GM19035 (cell line): ENCODE measurements at regions not wholly inside any gene's neighbourhood (a gene's known extent, or its start where the extent isn't known, plus 50 kb on each side); places are given as distances from the start of the nearest gene placed in this dataset.

Source experiments
- ATAC-seq: cut with Tn5 transposase; IDR thresholded peaks from one replicate; pipeline ENCODE4 v1.9.1; 2021; ENCODE audit not compliant: unreplicated experiment

DNA sequence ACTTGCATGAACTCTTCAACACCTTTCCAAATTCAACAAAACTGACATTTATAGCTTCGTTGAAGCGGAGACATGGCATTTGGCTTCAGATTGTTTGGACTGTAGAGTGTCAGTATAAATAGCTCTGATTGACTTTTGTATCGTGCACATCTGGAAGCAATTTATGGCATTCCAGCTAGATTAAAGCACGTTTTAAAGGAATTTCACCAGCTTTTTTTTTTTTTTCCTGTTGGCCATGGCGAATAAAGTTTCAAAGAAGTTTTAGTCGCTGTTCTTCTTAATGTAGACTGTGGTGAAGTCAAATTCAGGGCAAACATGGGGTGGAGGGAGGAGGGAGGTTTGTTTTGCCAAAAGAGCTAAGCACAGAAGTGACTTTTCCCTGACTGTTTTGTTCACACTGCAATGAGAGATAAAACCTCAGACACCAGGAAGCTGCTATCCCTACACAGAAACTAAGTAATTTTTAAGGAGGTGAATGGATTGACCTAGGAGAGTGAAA lies 391.0 kb upstream of the RARB start:
- no peak for ATAC-seq

DNA sequence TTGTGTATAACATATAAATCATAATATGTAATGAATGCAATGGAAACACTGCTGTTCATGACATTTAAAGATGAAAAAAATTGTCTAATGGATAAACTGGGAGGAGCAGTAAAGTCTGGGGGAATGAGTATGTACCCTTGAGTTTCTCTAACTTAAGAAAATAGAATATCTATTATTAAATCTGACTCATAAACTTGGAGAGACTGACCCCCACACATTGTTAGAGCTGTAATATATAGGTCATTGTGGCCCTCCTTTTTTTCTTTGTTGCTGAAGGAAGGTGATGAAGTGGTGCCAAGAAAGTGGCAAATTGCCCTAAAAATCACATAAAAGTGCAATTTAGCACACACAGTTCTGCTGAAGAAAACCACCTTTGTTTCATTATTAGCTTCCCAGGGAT lies 389.8 kb upstream of the RARB start:
- ATAC-seq = no peak

DNA sequence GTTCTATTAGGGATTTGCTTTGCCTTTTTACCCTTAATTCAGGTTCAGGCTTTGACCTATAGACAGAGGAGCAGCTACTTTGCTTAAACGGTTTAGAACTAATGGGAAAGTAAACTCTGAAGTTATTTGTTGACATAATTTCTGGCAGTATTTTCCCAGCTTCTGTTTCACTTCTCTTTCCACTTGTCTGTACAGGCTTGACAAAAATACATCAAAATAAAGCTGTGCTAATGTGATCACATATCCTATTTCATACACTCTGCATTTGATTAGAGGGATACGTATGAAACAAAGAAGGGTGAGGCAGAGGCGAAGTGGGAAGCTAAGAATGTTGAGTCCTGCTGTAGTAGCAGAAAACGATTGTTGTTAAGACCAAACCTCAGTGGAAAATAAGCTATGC lies 389.1 kb upstream of the RARB start:
- no peak for ATAC-seq

DNA sequence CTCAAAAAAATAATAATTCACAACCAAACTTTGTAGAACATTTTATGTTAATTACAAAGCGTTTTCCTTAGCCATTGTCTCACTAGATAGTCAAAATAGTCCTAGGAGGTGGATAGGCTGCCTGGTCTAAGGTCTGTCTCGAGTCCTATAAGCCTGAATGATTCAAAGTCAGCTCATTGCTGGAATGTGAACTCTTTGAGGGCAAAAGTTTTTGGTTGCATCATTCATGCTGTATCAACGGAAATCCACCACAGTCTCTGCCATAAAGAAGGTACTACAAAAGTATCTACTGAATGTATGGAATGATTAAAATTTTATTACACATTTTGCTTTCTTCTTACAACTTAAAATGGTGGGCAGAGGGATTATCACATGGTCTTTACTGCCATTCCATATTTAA lies 387.3 kb upstream of the RARB start:
- ATAC-seq = no peak

DNA sequence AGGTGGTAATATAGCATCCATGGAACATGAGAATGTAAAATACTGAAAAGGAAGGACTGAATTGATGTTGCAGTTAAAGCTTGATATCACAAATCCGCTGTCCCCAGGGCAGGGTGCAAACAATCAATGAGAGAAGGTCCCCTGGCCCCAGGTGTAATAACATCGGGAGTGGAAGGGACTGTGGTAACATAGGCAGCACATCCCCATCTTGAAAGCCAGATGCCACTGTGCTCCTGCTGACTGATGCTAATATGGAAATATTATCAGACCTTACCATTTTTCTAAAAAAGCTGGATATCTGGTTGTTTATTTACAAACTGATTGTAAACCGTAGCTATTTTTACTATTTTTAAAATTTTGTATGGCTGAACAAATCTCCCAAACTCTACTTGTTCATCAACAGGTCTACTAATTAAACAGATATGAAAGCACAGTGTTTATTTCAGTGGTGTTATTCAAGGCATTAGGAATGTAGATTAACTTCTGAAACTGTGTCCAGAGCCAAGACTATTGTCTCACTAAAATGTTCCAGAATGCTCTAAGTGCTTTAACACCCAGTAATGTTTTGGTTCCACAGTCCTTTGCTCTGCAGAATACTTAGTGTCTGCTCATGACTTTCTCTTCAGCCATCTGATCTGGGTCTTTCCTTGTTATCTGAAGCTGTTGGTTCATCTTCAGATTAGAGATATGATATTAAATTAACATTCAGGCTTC lies 386.0 kb upstream of the RARB start:
- no peak for ATAC-seq

DNA sequence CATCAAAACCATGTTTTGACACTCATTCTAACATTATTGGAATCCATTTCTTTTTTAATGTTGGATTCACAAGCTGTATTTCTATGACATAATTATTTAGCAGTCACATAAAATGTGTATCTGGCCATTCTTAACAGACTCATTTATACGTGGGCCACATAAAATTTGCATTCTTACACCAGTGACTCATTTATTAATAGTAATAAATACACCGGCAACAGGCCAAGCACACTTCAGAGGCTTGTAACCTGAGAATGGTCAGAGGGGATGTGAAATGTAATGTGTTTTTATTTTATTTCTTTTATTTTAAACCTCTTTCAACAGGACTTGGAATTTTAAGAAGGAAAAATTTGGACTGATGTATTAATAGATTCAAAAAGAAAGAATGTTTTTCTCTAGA lies 384.9 kb upstream of the RARB start:
- ATAC-seq = no peak

DNA sequence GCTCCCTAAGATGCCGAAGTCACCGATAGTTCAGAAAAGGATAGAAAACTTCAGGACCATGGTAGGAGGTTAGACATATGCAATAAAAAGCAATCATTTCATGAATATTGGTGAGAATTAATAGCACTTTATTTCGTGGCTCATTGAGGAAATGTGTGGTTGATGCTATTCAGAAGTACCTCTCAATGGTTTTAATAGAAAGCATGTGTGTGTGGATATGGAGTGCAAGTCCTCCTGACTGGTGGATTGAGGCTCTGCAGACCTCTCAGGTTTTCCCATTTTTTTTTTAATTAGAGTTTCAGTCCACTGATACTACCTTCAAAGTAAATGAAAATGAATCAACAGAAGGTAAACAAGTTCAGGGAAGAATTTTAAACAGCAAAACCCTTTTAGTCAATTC lies 384.3 kb upstream of the RARB start:
- ATAC-seq = no peak

DNA sequence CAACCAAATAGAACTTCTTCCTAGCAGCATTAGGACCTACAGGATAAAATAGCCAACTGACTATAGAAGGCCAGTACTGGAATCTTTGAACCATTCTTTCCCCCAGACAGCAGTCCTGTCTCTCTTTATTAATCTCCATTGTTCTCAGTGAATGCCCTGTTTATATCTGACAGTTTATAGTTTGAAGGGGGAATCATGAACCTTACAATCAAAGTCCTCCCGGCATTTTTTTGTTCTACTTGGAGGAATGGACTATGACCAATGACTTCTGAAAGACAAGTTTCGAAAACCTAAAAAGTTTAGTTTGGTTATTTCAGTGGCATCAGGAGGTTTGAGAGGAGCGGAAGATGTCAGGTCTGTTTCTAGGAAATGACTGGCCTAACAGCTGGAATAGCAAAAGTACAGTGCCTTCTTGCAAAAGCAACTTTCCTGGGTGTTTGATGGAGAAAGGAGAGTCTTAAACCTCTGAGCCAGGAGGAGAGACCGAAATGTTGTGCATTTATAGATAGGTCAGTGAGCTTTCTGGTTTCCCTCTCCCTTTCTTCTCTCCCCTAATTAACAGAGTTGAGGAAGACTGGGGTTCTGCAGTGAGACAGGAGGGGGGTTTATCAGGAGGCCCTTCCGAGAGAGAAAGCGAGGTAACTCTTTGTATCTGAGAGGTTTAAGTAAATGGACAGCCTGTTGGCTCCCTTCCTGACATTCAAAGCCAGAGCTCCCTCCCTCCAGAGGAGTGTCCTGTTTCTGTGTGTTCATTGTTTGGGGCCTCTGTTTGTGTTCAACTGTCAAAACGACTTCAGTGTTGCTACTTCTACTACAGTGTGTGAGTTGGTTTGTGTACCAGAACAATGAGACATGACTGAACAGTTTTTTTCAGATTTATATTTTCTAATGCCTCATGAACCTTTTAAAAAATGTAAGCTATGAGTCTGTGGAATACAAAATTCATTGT lies 383.0 kb upstream of the RARB start:
- ATAC-seq = no peak

DNA sequence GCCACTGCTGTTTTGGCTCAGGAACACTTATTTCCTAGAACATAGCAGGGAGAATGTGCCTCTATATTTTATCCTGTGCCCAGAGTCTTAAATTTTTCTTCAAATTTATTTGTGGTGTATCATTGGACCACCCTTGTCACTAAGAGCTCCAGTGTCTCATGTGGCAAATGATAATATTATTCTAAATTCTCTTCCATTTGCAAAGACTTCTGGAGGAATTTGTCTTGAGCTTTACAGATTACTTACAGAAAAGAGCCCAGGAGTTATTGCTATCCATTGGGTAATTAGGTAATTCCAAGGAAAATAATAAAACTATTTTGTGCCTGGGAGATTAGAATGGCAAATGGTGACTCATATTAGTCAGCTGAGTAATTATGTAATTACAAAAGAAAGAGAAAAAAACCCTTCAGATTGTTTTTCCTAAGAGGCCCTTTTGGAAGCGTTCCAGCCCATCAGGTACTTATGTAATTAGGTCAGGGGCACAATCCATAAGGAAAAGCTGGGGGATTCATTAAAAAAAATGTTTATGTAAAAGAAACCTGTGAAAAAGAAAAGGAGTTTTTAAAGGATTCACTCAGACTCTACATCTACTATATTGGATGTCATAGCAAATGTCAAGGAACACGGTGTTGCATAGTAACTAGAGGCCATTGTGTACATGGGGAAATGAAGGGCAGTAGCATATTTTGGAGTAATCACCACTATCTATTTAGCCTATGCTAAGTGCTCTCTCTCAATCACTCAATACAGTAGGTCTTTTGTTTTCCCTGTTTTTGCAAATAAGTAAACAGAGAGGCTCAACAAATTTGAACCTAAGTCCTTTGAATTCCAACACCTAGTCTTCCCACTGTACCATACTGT lies 380.9 kb upstream of the RARB start:
- ATAC-seq = no peak

DNA sequence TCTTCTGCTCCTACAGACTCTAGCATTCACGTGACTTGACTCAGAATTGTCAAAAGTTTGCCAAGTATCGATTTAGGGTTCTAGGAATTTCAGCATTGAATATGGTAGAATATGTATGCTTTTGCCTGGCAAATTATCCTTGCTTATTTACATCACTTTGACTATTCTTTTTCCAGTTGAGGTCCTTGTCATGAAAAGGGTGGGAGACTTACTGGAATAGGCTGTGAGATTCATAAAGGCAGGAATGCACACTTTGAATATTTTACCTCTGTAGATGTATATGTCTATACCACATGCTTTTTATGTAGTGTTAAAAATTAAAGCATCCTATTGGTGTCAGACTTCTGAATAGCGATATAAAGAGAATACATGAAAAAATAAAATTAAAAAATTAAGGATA lies 378.8 kb upstream of the RARB start:
- ATAC-seq = no peak

DNA sequence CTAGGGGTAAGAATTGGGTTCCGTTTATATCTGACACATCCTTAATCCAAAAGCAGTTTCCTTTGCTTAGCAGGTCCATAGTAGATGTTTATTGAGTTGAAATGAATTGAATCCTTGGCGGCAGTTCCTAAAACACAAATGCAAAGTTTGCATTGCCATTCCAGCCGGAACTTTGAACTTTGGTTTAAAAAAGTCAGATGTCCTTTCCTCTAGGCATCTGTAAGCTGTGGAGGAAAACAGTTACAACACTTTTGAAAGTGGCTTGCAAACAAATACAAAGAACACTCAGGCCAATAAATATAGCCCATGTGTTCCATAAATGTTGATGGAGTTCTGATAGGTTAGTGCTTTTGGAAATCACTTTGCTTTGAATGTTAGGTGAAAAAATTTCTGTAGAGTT lies 374.7 kb upstream of the RARB start:
- ATAC-seq = no peak

DNA sequence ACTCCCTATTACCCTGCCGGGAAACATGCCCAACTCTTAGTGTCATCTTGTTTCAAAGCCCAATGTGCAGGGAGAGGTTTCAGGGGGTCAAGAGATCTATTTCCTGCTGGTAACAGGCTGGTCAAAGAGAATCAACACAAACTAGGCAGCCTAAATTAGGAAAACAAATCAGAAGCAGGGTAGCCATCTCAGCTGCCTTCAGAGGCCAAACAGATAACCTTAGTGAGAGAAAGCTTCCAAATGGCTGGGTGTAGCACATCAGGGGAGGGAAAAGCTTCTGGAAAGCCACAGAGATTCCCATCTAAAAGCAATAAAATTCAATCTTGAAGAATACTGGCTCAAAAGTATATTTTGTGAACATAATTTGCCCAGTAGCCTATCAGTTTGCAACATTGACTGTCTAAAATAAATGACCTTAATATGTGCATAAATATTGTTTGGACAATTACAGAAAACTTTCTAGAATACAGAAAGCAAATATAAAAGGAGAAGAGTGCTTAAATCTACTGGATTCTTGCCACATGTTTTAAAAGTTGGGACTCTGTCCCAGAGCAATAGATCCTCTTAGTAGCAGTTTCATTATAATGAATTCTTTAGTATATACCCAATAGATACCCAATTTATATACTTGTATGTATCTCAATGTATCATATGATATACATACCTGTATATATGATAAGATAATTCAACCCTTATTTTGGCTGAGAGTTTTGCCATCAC lies 371.9 kb upstream of the RARB start:
- ATAC-seq = no peak

DNA sequence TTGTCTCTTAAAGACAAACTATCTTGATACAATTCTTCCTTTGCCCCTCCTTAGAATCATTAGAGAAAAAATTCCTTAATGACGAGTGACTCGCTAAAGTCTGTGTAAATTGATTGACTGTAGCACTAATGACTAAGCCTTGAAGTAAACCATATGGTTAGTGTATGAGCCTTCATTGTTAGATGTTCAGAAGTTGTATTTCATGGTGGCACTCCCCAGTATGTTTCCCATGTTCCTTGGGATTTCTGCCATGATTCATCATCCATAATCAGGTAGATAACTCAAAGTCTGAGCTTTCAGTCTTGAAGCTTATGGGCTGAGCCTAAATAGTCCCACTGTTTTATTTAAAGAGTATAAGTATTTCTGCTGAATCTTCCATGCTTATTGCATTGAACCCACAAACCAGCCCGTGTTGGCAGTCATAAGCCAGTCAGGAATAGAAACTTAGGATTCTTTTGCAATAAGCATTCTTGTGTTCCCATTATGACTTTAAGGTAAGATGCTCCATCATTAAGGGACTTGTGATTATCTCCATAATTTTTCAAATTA lies 371.2 kb upstream of the RARB start:
- no peak for ATAC-seq

DNA sequence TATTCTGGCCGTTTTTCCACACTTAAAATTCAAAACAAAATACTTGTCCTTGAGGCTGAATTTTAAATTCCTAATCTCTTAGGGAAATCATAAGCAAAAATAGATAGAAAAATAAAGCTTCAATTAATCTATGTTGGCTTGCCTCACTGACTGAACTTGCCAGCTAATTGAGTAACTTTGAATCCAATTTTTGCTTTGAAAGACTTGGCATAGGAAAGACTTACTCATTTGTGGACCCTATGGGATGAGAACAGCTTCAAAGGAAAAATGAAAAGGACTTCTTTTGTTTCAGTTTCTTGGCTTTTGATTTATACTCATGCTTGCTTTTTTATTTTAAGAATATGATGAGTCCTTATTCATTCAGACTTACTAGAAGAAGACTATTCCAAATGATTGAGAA lies 370.7 kb upstream of the RARB start:
- no peak for ATAC-seq

DNA sequence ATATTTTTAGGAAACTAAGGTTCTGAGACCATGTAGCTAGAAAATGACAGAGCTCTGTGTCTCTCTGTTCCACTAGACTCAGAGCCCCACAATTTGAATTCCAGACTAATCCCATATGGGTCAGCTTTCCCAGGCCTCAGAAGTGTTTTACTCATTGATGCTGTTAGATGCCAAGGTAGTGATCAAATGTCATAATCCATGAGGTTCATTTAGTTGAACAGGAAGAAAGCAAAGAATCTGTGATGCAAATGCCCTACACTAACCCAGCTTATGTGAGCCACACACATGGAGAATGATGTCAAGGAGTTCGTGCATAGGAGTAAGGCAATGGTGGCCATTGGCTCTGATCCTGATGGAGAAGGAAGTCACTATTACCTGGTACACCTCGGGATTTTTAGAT lies 363.4 kb upstream of the RARB start:
- ATAC-seq = no peak

DNA sequence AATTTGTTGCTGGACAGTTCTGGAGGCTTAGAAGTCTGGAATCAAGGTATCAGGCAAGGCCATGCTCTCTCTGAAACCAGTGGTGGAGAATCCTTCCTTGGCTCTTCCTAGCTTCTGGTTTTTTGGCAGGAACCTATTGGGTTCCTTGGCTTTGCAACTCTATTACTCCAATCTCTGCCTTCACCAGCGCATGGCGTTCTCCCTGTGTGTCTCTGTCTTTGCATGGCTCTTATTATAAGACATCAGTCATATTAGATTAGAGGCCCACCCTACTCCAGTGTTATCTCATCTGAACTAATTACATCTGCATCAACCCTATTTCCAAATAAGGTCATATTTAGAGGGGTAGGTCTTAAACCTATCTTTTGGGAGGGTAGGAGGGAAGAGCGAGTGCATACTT lies 358.1 kb upstream of the RARB start:
- no peak for ATAC-seq

DNA sequence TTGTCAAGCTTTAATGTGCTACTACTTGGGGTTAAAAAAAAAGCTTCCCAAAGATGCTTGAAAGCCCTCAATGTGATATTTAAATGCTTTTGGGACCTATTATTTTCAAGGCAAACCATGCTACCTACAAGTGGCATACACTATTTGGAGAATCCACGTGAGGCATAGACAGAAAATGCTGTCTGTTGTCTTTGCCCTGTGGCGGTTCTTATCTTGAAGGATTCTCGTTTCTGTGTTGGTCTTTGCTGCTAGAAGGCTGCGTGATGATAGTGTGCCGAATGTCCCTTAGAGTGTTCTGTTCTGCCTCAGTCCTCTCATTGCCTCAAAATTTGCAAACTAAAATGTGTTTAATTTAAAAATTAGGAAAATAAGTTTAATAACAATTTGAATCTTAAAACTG lies 356.2 kb upstream of the RARB start:
- ATAC-seq = no peak

DNA sequence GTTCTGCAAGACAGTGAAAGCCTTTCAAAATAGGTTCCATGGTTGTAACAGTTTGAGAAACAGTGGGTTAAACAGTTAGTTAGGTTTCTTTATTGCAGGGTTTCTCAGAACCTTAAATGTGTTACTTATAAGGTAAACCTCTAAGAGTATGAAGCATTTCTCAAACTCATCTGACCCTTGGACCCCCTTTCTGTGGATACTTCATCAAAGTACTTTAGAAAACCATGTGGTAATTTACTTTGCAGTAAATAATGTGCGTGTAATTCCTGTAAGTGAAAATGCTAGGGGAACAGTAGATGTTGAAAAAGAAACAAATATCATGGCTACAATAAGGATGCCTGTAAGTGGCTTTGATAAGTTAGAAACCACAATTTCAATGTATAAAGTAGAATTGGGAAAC lies 354.6 kb upstream of the RARB start:
- ATAC-seq = no peak

DNA sequence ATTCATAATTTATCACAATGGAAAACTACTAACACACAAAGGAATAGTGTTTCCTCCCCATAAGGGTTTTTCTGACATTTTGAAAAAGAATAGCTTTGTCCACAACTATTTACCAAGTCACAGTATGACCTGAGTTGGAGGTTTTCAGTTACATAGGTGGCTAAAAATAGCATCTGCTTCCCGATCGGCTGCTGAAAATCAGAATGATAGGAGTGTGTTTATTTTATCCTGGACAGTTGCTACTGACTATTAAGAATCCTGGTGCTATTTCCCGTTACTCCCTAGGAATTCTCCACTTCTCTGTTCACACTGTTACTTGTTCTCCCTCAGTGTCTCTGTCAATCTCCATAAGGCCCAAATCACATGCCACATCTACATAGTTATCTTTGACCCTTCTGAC lies 353.9 kb upstream of the RARB start:
- ATAC-seq = no peak

DNA sequence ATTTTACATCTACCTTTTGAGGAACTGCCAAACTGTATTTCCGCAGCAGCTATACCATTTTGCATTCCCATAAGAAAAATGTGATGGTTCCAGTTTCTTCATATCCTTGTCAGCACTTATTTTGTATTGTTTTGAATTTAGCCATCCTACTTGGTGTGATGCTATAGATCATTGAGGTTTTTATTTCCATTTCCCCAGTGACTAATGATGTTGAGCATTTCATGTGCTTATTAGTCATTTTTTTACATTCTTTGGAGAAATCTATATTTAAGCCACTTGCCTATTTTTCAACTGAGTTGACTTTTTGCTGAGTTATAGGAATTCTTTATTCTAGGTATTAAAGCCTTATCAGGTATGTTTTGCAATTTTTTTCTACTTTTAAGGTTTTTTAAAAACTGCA lies 347.6 kb upstream of the RARB start:
- no peak for ATAC-seq
